ENCODE measurements at regions not wholly inside any gene's neighbourhood (a gene's known extent, or its start where the extent isn't known, plus 50 kb on each side); places are given as distances from the start of the nearest gene placed in this dataset.

DNA sequence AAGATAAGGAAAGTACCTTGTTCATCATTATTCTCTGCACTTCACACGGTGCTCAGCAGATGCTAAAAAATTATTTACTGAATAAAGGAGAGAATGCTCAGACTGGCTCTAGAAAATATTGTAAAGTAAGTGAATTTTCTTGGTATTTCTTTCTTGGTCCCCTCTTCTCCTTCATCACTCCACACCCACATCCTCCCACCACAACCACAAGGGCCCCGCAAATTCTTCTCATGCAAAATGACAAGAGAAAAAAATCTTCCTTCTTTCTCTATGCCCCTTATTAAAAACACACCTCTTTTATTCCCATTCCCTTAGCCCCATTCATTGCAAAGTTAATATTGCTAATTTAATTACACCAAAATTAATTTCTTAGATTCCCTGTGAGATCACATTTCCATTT, 74.2 kb upstream of the NEDD4L start:
- H3K9me3 ChIP-seq = no peaks in the 10 kb centered on the region
- in situ Hi-C loops (cut with MboI; ENCODE audit: low sequenced_read_pairs in 4 of 4) (no loop called here), intact Hi-C loops (cut with DNase I; ENCODE audit: low total_unique reads) (loop anchor here (5.0 kb wide), 1 partner anchor 42 kb away; no protein-coding TSS in a partner anchor)
- no peaks in the 10 kb centered on the region for H3K36me3 ChIP-seq
- H3K27ac ChIP-seq = no peak overlapping the region
- H3K27me3 ChIP-seq = no peaks in the 10 kb centered on the region
- DNase-seq (no peak), ATAC-seq (no peak)
- H3K4me3 ChIP-seq = no peak overlapping the region
- H3K4me1 ChIP-seq = no peaks in the 10 kb centered on the region
- no peak for TF ChIP-seq POLR2A (IDR thresholded peaks at IDR 0.05)
- TF ChIP-seq, protein P1, sequence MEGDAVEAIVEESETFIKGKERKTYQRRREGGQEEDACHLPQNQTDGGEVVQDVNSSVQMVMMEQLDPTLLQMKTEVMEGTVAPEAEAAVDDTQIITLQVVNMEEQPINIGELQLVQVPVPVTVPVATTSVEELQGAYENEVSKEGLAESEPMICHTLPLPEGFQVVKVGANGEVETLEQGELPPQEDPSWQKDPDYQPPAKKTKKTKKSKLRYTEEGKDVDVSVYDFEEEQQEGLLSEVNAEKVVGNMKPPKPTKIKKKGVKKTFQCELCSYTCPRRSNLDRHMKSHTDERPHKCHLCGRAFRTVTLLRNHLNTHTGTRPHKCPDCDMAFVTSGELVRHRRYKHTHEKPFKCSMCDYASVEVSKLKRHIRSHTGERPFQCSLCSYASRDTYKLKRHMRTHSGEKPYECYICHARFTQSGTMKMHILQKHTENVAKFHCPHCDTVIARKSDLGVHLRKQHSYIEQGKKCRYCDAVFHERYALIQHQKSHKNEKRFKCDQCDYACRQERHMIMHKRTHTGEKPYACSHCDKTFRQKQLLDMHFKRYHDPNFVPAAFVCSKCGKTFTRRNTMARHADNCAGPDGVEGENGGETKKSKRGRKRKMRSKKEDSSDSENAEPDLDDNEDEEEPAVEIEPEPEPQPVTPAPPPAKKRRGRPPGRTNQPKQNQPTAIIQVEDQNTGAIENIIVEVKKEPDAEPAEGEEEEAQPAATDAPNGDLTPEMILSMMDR (IDR thresholded peaks at IDR 0.05 in 4 of 5, conservative IDR thresholded peaks at IDR 0.05 in 1 of 5) = no peak

- no peaks in the 10 kb centered on the region for H3K9me3 ChIP-seq
- in situ Hi-C loops (cut with MboI; ENCODE audit: low sequenced_read_pairs in 4 of 4) (no loop called here), intact Hi-C loops (cut with DNase I; ENCODE audit: low total_unique reads) (no loop called here)
- H3K27ac ChIP-seq = no peak overlapping the region
- H3K36me3 ChIP-seq = no peaks in the 10 kb centered on the region
- H3K4me1 ChIP-seq = no peaks in the 10 kb centered on the region
- TF ChIP-seq, protein P1 (IDR thresholded peaks at IDR 0.05 in 4 of 5, conservative IDR thresholded peaks at IDR 0.05 in 1 of 5) = no peak
- TF ChIP-seq POLR2A (IDR thresholded peaks at IDR 0.05) = no peak
- no peaks in the 10 kb centered on the region for H3K27me3 ChIP-seq
- DNase-seq = no peak
- H3K4me3 ChIP-seq = no peak overlapping the region
- ATAC-seq = no peak
Observed at GRCh38 chr18:57965246-57965645, 78.8 kb upstream of the NEDD4L start.

GRCh38 chr18:57961876-57962505, 82.0 kb upstream of the NEDD4L start:
- Histone ChIP-seq H3K27me3 (no peaks in the 10 kb centered on the region), H3K36me3 (no peaks in the 10 kb centered on the region), H3K4me1 (no peaks in the 10 kb centered on the region), H3K9me3 (no peaks in the 10 kb centered on the region), H3K27ac (no peak overlapping the region), H3K4me3 (no peak overlapping the region)
- intact Hi-C loops (cut with DNase I; ENCODE audit: low total_unique reads) = no loop called here
- in situ Hi-C loops (cut with MboI; ENCODE audit: low sequenced_read_pairs in 4 of 4) = no loop called here
- ATAC-seq (no peak), DNase-seq (no peak)
- TF ChIP-seq, protein P1 (IDR thresholded peaks at IDR 0.05 in 4 of 5, conservative IDR thresholded peaks at IDR 0.05 in 1 of 5) = no peak
- TF ChIP-seq POLR2A (IDR thresholded peaks at IDR 0.05) = no peak

- TF ChIP-seq POLR2A (IDR thresholded peaks at IDR 0.05) = no peak
- TF ChIP-seq, protein P1 (IDR thresholded peaks at IDR 0.05 in 4 of 5, conservative IDR thresholded peaks at IDR 0.05 in 1 of 5) = no peak
- Histone ChIP-seq H3K36me3 (no peaks in the 10 kb centered on the region), H3K9me3 (no peaks in the 10 kb centered on the region), H3K27me3 (no peaks in the 10 kb centered on the region), H3K4me3 (no peak overlapping the region), H3K27ac (no peak overlapping the region), H3K4me1 (no peaks in the 10 kb centered on the region)
- no peak for DNase-seq
- in situ Hi-C loops (cut with MboI; ENCODE audit: low sequenced_read_pairs in 4 of 4) = no loop called here
- ATAC-seq = no peak
- intact Hi-C loops (cut with DNase I; ENCODE audit: low total_unique reads) = no loop called here
Observed at GRCh38 chr18:57961411-57961810, 82.6 kb upstream of the NEDD4L start.

- ATAC-seq (no peak), DNase-seq (no peak)
- Histone ChIP-seq H3K27me3 (peaks cover 0 to 3% (median 0%) of the 10 kb centered on the region in 3 donors), H3K27ac (no peak overlapping the region), H3K9me3 (no peaks in the 10 kb centered on the region), H3K4me3 (no peak overlapping the region), H3K36me3 (no peaks in the 10 kb centered on the region), H3K4me1 (no peaks in the 10 kb centered on the region)
- in situ Hi-C loops (cut with MboI; ENCODE audit: low sequenced_read_pairs in 4 of 4) = no loop called here
- intact Hi-C loops (cut with DNase I; ENCODE audit: low total_unique reads) = no loop called here
- TF ChIP-seq POLR2A (IDR thresholded peaks at IDR 0.05) = no peak
- TF ChIP-seq, protein P1 (IDR thresholded peaks at IDR 0.05 in 4 of 5, conservative IDR thresholded peaks at IDR 0.05 in 1 of 5) = no peak
Observed at GRCh38 chr18:57959278-57959677, 84.7 kb upstream of the NEDD4L start.

Data from gastrocnemius medialis (tissue), 4 donors.